Suprapubic skin (tissue), 4 donors: ENCODE measurements at regions not wholly inside any gene's neighbourhood (a gene's known extent, or its start where the extent isn't known, plus 50 kb on each side); places are given as distances from the start of the nearest gene placed in this dataset.
"Not testable (repeated sequence)": the region's sequence is repeated elsewhere in the genome, so short reads cannot be mapped to it uniquely, and the experiment has no call there.

Experiments
- DNase-seq, 2 donors: peaks; one replicate each; pipeline ENCODE4 v3.0.0-alpha.2; 2019; ENCODE audit warnings: low spot score in 2 of 2
- H3K27ac ChIP-seq: fragments of 200-600 bp; sonication (generic); one replicate; pipeline ENCODE4 v1.5.1; 2019
- H3K27me3 ChIP-seq: fragments of 200-600 bp; sonication (generic); one replicate; pipeline ENCODE4 v1.5.1; 2019
- H3K36me3 ChIP-seq: fragments of 200-600 bp; sonication (generic); one replicate; pipeline ENCODE4 v1.5.1; 2019
- H3K4me1 ChIP-seq: fragments of 200-600 bp; sonication (generic); one replicate; pipeline ENCODE4 v1.5.1; 2019
- H3K4me3 ChIP-seq: fragments of 200-600 bp; sonication (generic); one replicate; pipeline ENCODE4 v1.5.1; 2019; ENCODE audit warnings: mild to moderate bottlenecking
- H3K9me3 ChIP-seq: fragments of 200-600 bp; sonication (generic); one replicate; pipeline ENCODE4 v1.5.1; 2019
- CTCF ChIP-seq, 2 donors: fragments of 200-600 bp in 1 of 2; fragments of 450-650 bp in 1 of 2; sonication (generic) in 1 of 2; IDR thresholded peaks; one replicate each; pipeline ENCODE4 v1.5.1; 2016 to 2019; ENCODE audit warnings: antibody characterized with exemption in 2 of 2, mild to moderate bottlenecking in 1 of 2, moderate library complexity in 1 of 2
- EP300 ChIP-seq: sonication (generic); formaldehyde crosslinking; IDR thresholded peaks from one replicate; pipeline ENCODE4 v1.6.1; 2017; ENCODE audit warnings: antibody characterized with exemption
- POLR2A ChIP-seq, 2 donors: fragments of 450-650 bp; IDR thresholded peaks; one replicate each; pipeline ENCODE4 v1.6.1; 2017; ENCODE audit warnings: antibody characterized with exemption in 2 of 2, mild to moderate bottlenecking in 2 of 2, moderate library complexity in 2 of 2
- POLR2AphosphoS5 ChIP-seq, 3 donors: sonication (generic); formaldehyde crosslinking; IDR thresholded peaks; one replicate each; pipeline ENCODE4 v1.6.1; 2017; ENCODE audit warnings: antibody characterized with exemption in 3 of 3
- WGBS: methylation state at CpG from one replicate; pipeline ENCODE4 v1.1.5; 2018; 5-methylcytosine and 5-hydroxymethylcytosine counted together

- H3K4me1 ChIP-seq = no peaks in the 10 kb centered on the region
- DNase-seq = no peak
- no peak overlapping the region for H3K27ac ChIP-seq
- 99% methylated on average over 5 of the region's 5 CpGs for WGBS
- TF ChIP-seq POLR2AphosphoS5 (IDR thresholded peaks at IDR 0.05) = no peak
- TF ChIP-seq CTCF (IDR thresholded peaks at IDR 0.05) = no peak
- no peak for TF ChIP-seq POLR2A (IDR thresholded peaks at IDR 0.05)
- TF ChIP-seq EP300 = no peak
- no peak overlapping the region for H3K4me3 ChIP-seq
- no peaks in the 10 kb centered on the region for H3K36me3 ChIP-seq
- no peaks in the 10 kb centered on the region for H3K27me3 ChIP-seq
- H3K9me3 ChIP-seq = no peaks in the 10 kb centered on the region
Measured at GRCh38 chr2:175853616-175853890, 148.5 kb downstream of the LNPK start.

GRCh38 chr2:175852879-175853615, 149.0 kb downstream of the LNPK start:
- Histone ChIP-seq H3K27me3 (no peaks in the 10 kb centered on the region), H3K27ac (no peak overlapping the region), H3K4me1 (no peaks in the 10 kb centered on the region), H3K9me3 (no peaks in the 10 kb centered on the region), H3K4me3 (no peak overlapping the region), H3K36me3 (no peaks in the 10 kb centered on the region)
- TF ChIP-seq EP300 (no peak), CTCF (IDR thresholded peaks at IDR 0.05) (no peak), POLR2A (IDR thresholded peaks at IDR 0.05) (no peak), POLR2AphosphoS5 (IDR thresholded peaks at IDR 0.05) (no peak)
- WGBS = 81% methylated on average over 7 of the region's 7 CpGs
- no peak for DNase-seq

- no peak for DNase-seq
- Histone ChIP-seq H3K27me3 (no peaks in the 10 kb centered on the region), H3K27ac (no peak overlapping the region), H3K4me3 (no peak overlapping the region), H3K36me3 (no peaks in the 10 kb centered on the region), H3K4me1 (no peaks in the 10 kb centered on the region), H3K9me3 (no peaks in the 10 kb centered on the region)
- no peak for TF ChIP-seq POLR2AphosphoS5 (IDR thresholded peaks at IDR 0.05)
- TF ChIP-seq EP300 = no peak
- TF ChIP-seq POLR2A (IDR thresholded peaks at IDR 0.05) = no peak
- TF ChIP-seq CTCF (IDR thresholded peaks at IDR 0.05) = no peak
Measured at GRCh38 chr2:175847128-175847527, 154.9 kb downstream of the LNPK start.

GRCh38 chr2:175844169-175844568, 157.9 kb downstream of the LNPK start:
- H3K4me1 ChIP-seq = no peaks in the 10 kb centered on the region
- no peak for TF ChIP-seq POLR2A (IDR thresholded peaks at IDR 0.05)
- no peak overlapping the region for H3K4me3 ChIP-seq
- DNase-seq = no peak
- 86% methylated on average over 1 of the region's 1 CpG for WGBS
- no peaks in the 10 kb centered on the region for H3K36me3 ChIP-seq
- H3K27me3 ChIP-seq = no peaks in the 10 kb centered on the region
- H3K9me3 ChIP-seq = no peaks in the 10 kb centered on the region
- no peak overlapping the region for H3K27ac ChIP-seq

- H3K4me3 ChIP-seq = no peak overlapping the region
- no peaks in the 10 kb centered on the region for H3K9me3 ChIP-seq
- TF ChIP-seq EP300 (no peak), POLR2AphosphoS5 (IDR thresholded peaks at IDR 0.05) (no peak), POLR2A (IDR thresholded peaks at IDR 0.05) (no peak), CTCF (IDR thresholded peaks at IDR 0.05) (no peak)
- no peak overlapping the region for H3K27ac ChIP-seq
- DNase-seq = no peak
- no peaks in the 10 kb centered on the region for H3K27me3 ChIP-seq
- no peaks in the 10 kb centered on the region for H3K4me1 ChIP-seq
- no peaks in the 10 kb centered on the region for H3K36me3 ChIP-seq
- WGBS = 78% methylated on average over 2 of the region's 2 CpGs
Measured at GRCh38 chr2:175843625-175844024, 158.4 kb downstream of the LNPK start.

GRCh38 chr2:175842996-175843395, 159.1 kb downstream of the LNPK start:
- Histone ChIP-seq H3K4me3 (no peak overlapping the region), H3K27me3 (no peaks in the 10 kb centered on the region), H3K27ac (no peak overlapping the region), H3K4me1 (no peaks in the 10 kb centered on the region), H3K9me3 (no peaks in the 10 kb centered on the region), H3K36me3 (no peaks in the 10 kb centered on the region)
- 70% methylated on average over 3 of the region's 3 CpGs for whole genome bisulfite sequencing
- DNase-seq = no peak
- TF ChIP-seq POLR2AphosphoS5 (IDR thresholded peaks at IDR 0.05) (no peak), CTCF (IDR thresholded peaks at IDR 0.05) (no peak), POLR2A (IDR thresholded peaks at IDR 0.05) (no peak), EP300 (no peak)

- H3K4me3 ChIP-seq, H3K27me3 ChIP-seq, H3K9me3 ChIP-seq, H3K27ac ChIP-seq, DNase-seq, H3K36me3 ChIP-seq, H3K4me1 ChIP-seq: not testable (repeated sequence)
- WGBS = 94% methylated on average over 3 of the region's 3 CpGs
Measured at GRCh38 chr2:175840765-175841164, 161.3 kb downstream of the LNPK start.
